ENCODE measurements at regions not wholly inside any gene's neighbourhood (a gene's known extent, or its start where the extent isn't known, plus 50 kb on each side); places are given as distances from the start of the nearest gene placed in this dataset.

DNA sequence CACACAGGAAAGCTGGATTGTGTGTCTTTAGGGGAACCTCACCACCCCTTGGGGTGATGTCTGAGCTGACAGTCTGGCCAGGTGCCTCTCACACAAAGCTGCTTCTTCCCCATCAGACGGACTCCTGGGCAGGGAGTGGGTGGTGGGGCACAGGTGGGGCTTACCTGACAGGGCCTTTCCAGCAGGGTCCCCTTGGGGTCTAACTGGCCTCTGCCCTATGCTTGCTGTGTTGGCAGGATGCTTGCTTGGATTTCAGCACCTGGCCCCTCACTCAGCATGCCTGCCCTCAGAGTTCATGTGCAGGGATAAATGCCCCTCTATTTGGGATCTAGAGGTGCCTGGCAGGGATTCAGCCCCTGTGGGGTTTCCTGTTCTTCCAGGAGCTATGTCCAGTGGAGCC is 496.9 kb upstream of the ZMIZ1 start:
- DNase-seq (ENCODE audit: extremely low read depth in 1 of 2, low read depth in 1 of 2) = no peak

GRCh38 chr10:78572565-78572964 is 496.2 kb upstream of the ZMIZ1 start:
- DNase-seq (ENCODE audit: extremely low read depth in 1 of 2, low read depth in 1 of 2) = no peak

- no peak for DNase-seq (ENCODE audit: extremely low read depth in 1 of 2, low read depth in 1 of 2)
Measured at GRCh38 chr10:78574547-78574946, 494.2 kb upstream of the ZMIZ1 start.

DNA sequence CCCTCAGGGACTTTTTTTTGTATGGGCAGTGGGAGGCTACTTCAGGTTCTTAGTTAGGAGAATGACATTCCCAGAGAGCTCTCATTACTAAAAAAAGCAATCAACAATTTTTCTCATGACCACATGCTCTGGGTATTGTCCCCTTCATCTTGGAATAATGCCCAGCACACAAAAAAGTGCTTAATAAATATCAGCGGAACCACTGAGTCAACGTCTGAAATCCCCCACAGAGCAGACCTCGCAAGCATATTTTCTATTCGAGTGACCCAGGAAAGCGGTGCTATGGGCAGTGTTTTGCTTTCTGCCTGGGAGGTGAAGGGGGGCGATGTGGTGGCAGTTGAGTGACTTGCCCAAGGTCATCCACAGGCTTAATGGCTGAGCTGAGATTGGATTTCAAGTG is 493.4 kb upstream of the ZMIZ1 start:
- no peak for DNase-seq (ENCODE audit: extremely low read depth in 1 of 2, low read depth in 1 of 2)

GRCh38 chr10:78576276-78576675 is 492.5 kb upstream of the ZMIZ1 start:
- no peak for DNase-seq (ENCODE audit: extremely low read depth in 1 of 2, low read depth in 1 of 2)

DNA sequence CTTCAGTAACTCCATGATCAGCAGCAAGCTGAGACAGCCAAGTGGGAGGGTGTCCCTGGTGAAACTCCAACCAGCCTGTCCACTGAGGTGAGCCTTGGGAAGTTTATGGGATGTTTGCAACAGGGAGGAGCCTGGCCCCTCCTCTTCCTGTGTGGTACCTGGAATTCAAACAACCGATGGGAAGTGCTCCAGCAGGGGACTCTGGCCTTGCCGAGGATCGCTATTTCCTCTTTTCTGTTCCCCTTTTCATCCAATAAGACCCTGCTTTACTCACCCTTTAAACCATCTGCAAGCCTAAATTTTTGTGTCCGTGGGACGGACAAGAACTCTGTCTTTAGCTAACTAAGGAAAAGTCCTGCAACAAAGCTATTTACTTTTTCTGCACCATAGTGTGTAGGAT is 491.1 kb upstream of the ZMIZ1 start:
- DNase-seq (ENCODE audit: extremely low read depth in 1 of 2, low read depth in 1 of 2) = no peak

DNA sequence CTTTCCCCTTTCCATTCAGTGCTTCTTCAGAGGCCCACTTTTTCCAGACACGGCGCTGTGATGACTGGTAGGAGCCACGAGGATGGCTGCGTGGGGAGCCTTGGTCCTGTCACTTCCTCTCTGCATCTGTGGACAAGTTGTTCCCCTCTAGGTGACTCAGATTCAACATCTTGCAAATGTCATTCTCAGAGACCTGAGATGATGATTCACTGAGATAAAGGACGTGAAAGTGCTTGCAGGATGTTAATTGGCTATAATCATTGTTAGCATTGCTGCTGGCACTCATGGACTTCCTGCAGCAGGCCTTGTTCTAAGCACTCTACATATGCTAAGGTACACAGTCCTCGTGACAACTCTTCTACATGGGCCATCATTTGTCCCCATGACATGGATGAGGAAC is 489.8 kb upstream of the ZMIZ1 start:
- peak; percentile 36 to 69 for DNase-seq (ENCODE audit: extremely low read depth in 1 of 2, low read depth in 1 of 2)

DNA sequence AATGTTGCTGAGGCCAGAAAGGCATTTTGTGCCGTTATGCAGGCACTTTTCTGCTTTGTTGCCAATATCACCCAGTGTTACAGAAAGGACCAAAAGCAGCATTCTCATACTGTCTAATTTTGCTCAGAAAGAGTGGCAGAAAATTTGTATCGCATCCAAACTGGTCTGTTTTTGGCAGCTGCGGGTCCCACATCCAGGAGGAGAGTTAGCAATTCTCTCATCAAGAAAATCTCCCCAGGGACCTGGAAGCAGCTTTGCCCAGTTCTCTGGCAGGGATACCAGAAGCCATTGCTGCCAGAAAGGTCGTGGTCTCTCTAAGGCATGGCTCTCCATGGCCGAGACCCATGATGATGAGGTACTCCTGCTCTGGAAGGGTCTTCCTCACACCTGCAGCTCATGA is 489.2 kb upstream of the ZMIZ1 start:
- DNase-seq (ENCODE audit: extremely low read depth in 1 of 2, low read depth in 1 of 2) = no peak

- DNase-seq (ENCODE audit: extremely low read depth in 1 of 2, low read depth in 1 of 2) = no peak
Measured at GRCh38 chr10:78579995-78580394, 488.8 kb upstream of the ZMIZ1 start.

DNA sequence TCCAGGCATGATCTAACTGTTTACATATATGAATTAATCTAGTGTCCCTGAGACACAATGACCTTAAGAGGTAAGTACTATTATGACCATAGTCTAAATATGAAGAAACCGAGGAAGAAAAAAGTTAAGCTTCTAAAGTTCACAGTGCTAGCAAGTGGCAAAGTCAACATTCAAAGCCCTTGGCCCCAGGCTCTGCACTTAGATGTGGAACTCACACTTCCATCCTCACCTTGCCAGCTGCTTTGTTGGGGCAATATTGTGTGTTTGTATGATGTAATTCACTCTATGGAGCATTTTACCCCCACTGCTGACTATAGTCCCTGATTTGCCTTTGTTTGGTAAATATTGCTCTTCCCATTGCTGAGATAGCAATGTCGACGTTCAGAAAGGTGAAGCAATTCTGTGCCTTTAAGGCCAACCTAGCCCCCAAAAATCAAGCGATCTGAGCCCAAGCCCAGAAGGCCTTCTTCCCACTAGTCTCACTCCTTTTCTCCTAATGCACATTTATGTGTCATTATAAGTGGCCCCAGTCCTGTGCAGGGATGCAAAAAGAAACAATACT is 487.6 kb upstream of the ZMIZ1 start:
- DNase-seq (ENCODE audit: extremely low read depth in 1 of 2, low read depth in 1 of 2) = no peak

GRCh38 chr10:78582540-78582939 is 486.2 kb upstream of the ZMIZ1 start:
- DNase-seq (ENCODE audit: extremely low read depth in 1 of 2, low read depth in 1 of 2) = no peak

GRCh38 chr10:78584266-78584665 is 484.5 kb upstream of the ZMIZ1 start:
- DNase-seq (ENCODE audit: extremely low read depth in 1 of 2, low read depth in 1 of 2) = no peak

DNA sequence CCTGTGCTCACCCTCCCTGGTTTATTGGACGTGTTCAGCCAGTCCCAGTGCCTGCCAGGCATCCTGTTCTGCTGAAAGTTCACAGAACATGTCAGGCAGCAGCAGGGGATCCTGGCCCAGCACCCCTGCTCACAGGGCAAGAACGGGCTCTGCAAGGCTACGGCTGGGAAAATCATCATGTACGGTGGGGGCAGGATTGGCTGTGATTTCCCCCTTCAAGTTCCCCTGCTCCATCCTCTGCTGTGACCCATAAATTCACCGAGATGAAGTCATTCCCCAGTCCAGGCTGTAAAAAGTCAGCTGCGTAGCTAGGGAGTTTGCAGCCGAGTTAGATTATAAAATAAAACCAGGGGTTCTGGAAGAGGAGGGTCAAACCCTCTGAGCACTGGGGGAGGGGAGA is 484.1 kb upstream of the ZMIZ1 start:
- no peak for DNase-seq (ENCODE audit: extremely low read depth in 1 of 2, low read depth in 1 of 2)

DNA sequence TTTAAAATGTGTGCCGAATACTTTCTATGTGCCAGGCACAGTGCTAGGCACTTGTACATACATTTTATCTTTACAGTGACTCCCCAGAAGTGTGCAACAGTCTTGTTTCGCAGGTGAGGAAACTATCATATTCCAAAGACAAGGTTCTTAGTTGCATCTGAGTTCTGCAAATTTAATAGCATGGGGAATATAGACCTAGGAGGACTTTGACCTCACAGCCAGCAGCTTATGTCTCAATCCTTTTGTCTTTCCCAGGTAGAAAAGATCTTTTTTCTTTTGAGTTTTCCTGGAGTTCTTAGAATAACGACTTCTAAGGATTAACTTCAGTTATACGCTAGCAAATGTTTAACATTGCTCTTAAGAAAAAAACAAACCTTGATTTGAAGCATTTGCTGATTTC is 482.8 kb upstream of the ZMIZ1 start:
- DNase-seq (ENCODE audit: extremely low read depth in 1 of 2, low read depth in 1 of 2) = no peak

DNA sequence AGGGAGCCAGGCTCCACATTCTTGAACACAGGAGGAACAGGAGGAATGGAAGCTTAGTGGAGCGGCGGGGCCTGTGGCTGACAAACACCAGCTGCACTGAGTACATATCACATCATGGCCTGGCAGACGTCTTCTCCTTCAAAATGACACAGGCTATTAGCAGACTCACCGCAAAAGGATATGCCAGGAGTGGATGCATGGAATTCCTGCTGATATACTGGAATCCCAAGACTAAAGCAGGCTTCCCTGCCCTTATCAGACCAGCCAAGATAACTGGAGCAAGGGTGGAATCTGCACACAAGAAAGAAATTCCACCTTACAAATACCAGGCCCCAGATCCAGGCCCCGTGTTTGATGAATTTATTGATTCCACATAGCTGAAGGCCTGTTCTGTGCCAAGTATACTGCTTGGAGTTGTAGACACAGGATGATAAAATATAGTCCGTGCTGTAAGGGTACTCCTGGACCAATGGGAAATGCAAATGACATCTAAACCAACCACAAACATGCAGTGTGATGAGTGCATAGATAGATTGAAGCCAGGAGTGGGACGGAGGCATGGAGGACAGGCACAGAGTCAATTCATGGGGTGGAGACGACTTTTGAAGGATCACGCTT is 480.5 kb upstream of the ZMIZ1 start:
- no peak for DNase-seq (ENCODE audit: extremely low read depth in 1 of 2, low read depth in 1 of 2)

GRCh38 chr10:78589687-78590086 is 479.1 kb upstream of the ZMIZ1 start:
- no peak for DNase-seq (ENCODE audit: extremely low read depth in 1 of 2, low read depth in 1 of 2)

- no peak for DNase-seq (ENCODE audit: extremely low read depth in 1 of 2, low read depth in 1 of 2)
Measured at GRCh38 chr10:78591066-78591465, 477.7 kb upstream of the ZMIZ1 start.

DNA sequence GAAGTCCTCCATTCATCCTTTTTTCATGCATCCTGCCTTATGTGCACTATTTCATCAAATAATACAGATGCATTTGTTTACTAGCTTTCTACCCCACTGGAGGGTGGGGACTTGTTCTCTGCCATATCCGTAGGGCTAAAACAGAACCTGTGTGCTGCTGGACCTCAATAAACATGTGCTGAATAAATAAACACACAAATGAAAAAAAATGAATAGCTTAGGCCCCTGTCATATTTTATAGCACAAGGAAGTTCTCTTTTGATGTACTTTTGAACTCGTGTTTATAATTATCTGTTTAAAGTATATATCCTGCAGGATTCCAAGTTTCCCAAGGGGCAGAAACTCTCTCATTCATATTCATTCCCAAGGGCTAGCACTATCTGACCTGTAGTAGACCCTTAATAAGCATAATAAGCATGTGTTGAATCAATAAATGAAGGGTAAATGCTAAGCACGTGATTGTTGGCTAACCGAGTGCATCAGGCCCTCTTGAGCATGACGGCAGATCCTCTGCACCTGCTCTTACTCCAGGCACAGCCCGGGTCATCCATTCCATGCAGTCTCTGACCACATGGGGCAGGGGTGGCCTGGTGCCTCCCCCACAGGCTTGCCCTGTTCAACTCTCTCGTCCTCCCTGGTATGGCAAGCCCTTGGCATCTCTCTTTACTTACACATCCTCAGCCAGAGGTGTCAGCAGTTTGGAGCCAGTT is 474.1 kb upstream of the ZMIZ1 start:
- DNase-seq (ENCODE audit: extremely low read depth in 1 of 2, low read depth in 1 of 2) = no peak

DNA sequence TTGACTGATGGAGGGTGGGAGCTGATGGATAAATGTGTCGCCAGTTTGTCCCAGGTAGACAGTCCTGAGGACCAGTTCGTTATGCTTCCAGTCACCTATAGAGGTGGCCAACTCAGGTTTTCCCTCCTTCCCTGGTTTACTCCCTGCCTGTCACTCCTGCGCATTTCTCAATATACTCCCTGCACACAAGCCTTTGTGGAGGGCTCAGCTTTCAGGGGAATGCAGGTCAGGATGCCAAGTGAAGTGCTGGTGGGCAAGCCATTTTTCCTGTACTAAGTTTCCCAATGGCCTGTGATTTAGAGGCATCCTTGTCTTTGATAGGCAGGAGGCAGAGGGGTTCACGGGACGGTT is 473.5 kb upstream of the ZMIZ1 start:
- no peak for DNase-seq (ENCODE audit: extremely low read depth in 1 of 2, low read depth in 1 of 2)

GRCh38 chr10:78596556-78596955 is 472.2 kb upstream of the ZMIZ1 start:
- DNase-seq (ENCODE audit: extremely low read depth in 1 of 2, low read depth in 1 of 2) = no peak

- DNase-seq (ENCODE audit: extremely low read depth in 1 of 2, low read depth in 1 of 2) = no peak
Measured at GRCh38 chr10:78597796-78598555, 470.8 kb upstream of the ZMIZ1 start.

Measured in stimulated activated CD8-positive, alpha-beta memory T cell treated with anti-CD3 and anti-CD28 coated beads, Interleukin-7, amount 100 ng/mL, for 48 hours (primary cell).